Right lobe of liver (tissue), 6 donors: ENCODE measurements at regions not wholly inside any gene's neighbourhood (a gene's known extent, or its start where the extent isn't known, plus 50 kb on each side); places are given as distances from the start of the nearest gene placed in this dataset.

ENCODE experiments used
- ATAC-seq, 4 donors: fragments of 200-7000 bp; cut with Tn5 transposase; one replicate each; pipeline ENCODE4 v1.9.1; 2020; ENCODE audit warnings: mild to moderate bottlenecking in 4 of 4, moderate library complexity in 4 of 4
- DNase-seq, 3 donors: peaks; one replicate each; pipeline ENCODE4 v3.0.0-alpha.2; 2020
- H3K27ac ChIP-seq, 3 donors: fragments of 200-600 bp; one replicate each; pipeline ENCODE4 v1.8.0; 2022
- H3K27me3 ChIP-seq, 2 donors: fragments of 200-600 bp; one replicate each; pipeline ENCODE4 v1.8.0; 2022
- H3K36me3 ChIP-seq, 4 donors: fragments of 200-600 bp; sonication (generic) in 1 of 4; one replicate each; pipeline versions ENCODE4 v1.5.1 to v1.8.0; 2017 to 2022; ENCODE audit warnings: control low read depth in 1 of 4
- H3K4me1 ChIP-seq, 4 donors: fragments of 200-600 bp; sonication (generic) in 1 of 4; one replicate each; pipeline versions ENCODE4 v1.5.1 to v1.8.0; 2017 to 2022; ENCODE audit warnings: control low read depth in 1 of 4
- H3K4me3 ChIP-seq, 3 donors: fragments of 200-600 bp; one replicate each; pipeline ENCODE4 v1.8.0; 2022
- H3K9me3 ChIP-seq, 4 donors: fragments of 200-600 bp; sonication (generic) in 1 of 4; one replicate each; pipeline versions ENCODE4 v1.5.1 to v1.8.0; 2017 to 2022; ENCODE audit warnings: control low read depth in 1 of 4
- POLR2A ChIP-seq: fragments of 450-650 bp; IDR thresholded peaks from one replicate; pipeline ENCODE4 v1.6.1; 2017; ENCODE audit warnings: antibody characterized with exemption, mild to moderate bottlenecking
- WGBS: methylation state at CpG from one replicate; pipeline ENCODE4 v1.1.6; 2018; ENCODE audit warnings: low coverage, low lambda C conversion rate; ENCODE audit not compliant: insufficient coverage; ENCODE audit errors: missing lambda C conversion rate; 5-methylcytosine and 5-hydroxymethylcytosine counted together
- intact Hi-C, 2 donors: fragments of 100-400 bp; cut with DNase I; formaldehyde crosslinking; loops; one replicate each; pipeline versions ENCODE4 v1.11.2 to v1.14.1; 2022
- TF ChIP-seq, protein P1 (sequence below), 4 donors: fragments of 200-600 bp in 3 of 4; fragments of 450-650 bp in 1 of 4; IDR thresholded peaks; one replicate each; pipeline versions ENCODE4 v1.5.1 to v1.8.0; 2016 to 2022; ENCODE audit warnings: antibody characterized with exemption in 4 of 4, mild to moderate bottlenecking in 2 of 4
- donor health status: DM: no; HTN: yes; CAD: no.
- donor health status: DM: no; HTN: no; CAD: no.
- donor health status: DM: no; HTN: no; CAD: no.
- donor health status: DM: no; HTN: yes; CAD: no.
- donor health status: DM: no; HTN: yes; CAD: no.

GRCh38 chr5:97968346-97968745, 785.3 kb upstream of the RIOK2 start:
- H3K9me3 ChIP-seq: no peaks in the 10 kb centered on the region
- H3K4me1 ChIP-seq: no peaks in the 10 kb centered on the region
- no peak for TF ChIP-seq POLR2A
- TF ChIP-seq, protein P1, sequence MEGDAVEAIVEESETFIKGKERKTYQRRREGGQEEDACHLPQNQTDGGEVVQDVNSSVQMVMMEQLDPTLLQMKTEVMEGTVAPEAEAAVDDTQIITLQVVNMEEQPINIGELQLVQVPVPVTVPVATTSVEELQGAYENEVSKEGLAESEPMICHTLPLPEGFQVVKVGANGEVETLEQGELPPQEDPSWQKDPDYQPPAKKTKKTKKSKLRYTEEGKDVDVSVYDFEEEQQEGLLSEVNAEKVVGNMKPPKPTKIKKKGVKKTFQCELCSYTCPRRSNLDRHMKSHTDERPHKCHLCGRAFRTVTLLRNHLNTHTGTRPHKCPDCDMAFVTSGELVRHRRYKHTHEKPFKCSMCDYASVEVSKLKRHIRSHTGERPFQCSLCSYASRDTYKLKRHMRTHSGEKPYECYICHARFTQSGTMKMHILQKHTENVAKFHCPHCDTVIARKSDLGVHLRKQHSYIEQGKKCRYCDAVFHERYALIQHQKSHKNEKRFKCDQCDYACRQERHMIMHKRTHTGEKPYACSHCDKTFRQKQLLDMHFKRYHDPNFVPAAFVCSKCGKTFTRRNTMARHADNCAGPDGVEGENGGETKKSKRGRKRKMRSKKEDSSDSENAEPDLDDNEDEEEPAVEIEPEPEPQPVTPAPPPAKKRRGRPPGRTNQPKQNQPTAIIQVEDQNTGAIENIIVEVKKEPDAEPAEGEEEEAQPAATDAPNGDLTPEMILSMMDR (IDR thresholded peaks at IDR 0.05): no peak
- WGBS: 67% methylated on average over 2 of the region's 2 CpGs
- H3K27ac ChIP-seq: no peak overlapping the region
- DNase-seq: no peak
- intact Hi-C loops: no loop called here
- ATAC-seq: no peak
- no peak overlapping the region for H3K4me3 ChIP-seq
- no peaks in the 10 kb centered on the region for H3K36me3 ChIP-seq
- no peaks in the 10 kb centered on the region for H3K27me3 ChIP-seq

- Histone ChIP-seq H3K9me3 (no peaks in the 10 kb centered on the region), H3K27me3 (no peaks in the 10 kb centered on the region), H3K4me3 (no peak overlapping the region), H3K4me1 (no peaks in the 10 kb centered on the region), H3K27ac (no peak overlapping the region), H3K36me3 (no peaks in the 10 kb centered on the region)
- TF ChIP-seq POLR2A: no peak
- TF ChIP-seq, protein P1 (IDR thresholded peaks at IDR 0.05): no peak
- DNase-seq: no peak
- intact Hi-C loops: no loop called here
- no peak for ATAC-seq
- WGBS: 62% methylated on average over 3 of the region's 3 CpGs
These were observed 793.7 kb upstream of the RGMB start for GRCh38 chr5:97979740-97980139.

DNA sequence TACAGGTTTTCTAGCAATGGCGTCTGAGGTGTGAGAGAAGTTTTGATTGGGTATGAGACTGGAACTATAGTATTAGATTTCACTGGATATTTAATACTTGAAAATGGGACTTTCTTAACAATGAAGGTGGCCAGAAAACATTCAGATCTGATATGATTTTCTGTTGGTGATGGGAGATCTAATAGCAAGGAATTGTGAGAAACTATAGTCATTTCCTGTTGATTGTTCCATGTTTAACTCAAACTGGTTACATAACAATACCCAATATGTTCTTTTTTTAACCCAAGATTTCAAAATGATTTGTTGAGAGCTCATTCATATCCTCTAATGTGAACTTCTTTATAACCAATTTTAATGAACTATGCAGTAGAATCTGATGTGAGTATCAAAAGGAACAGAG, 793.2 kb upstream of the RGMB start:
- H3K27me3 ChIP-seq: no peaks in the 10 kb centered on the region
- H3K4me3 ChIP-seq: no peak overlapping the region
- ATAC-seq: no peak
- H3K9me3 ChIP-seq: no peaks in the 10 kb centered on the region
- WGBS: 57% methylated on average over 1 of the region's 1 CpG
- H3K27ac ChIP-seq: no peak overlapping the region
- no peaks in the 10 kb centered on the region for H3K4me1 ChIP-seq
- no peaks in the 10 kb centered on the region for H3K36me3 ChIP-seq
- no peak for TF ChIP-seq POLR2A
- TF ChIP-seq, protein P1 (IDR thresholded peaks at IDR 0.05): no peak
- DNase-seq: no peak
- intact Hi-C loops: no loop called here

GRCh38 chr5:97986069-97986468, 787.4 kb upstream of the RGMB start:
- Histone ChIP-seq H3K4me1 (no peaks in the 10 kb centered on the region), H3K27me3 (no peaks in the 10 kb centered on the region), H3K27ac (no peak overlapping the region), H3K9me3 (no peaks in the 10 kb centered on the region), H3K36me3 (no peaks in the 10 kb centered on the region), H3K4me3 (no peak overlapping the region)
- ATAC-seq: no peak
- intact Hi-C loops: no loop called here
- TF ChIP-seq POLR2A: no peak
- TF ChIP-seq, protein P1 (IDR thresholded peaks at IDR 0.05): no peak
- 41% methylated on average over 4 of the region's 4 CpGs for WGBS
- no peak for DNase-seq

GRCh38 chr5:97991236-97991635, 782.2 kb upstream of the RGMB start:
- TF ChIP-seq, protein P1 (IDR thresholded peaks at IDR 0.05): no peak
- TF ChIP-seq POLR2A: no peak

More at GRCh38 chr5:97991236-97991635, 782.2 kb upstream of the RGMB start:
- no peaks in the 10 kb centered on the region for H3K27me3 ChIP-seq
- DNase-seq: no peak
- no peak overlapping the region for H3K27ac ChIP-seq
- WGBS: 61% methylated on average over 7 of the region's 7 CpGs
- no peak overlapping the region for H3K4me3 ChIP-seq
- no peaks in the 10 kb centered on the region for H3K36me3 ChIP-seq
- intact Hi-C loops: no loop called here
- ATAC-seq: no peak
- H3K9me3 ChIP-seq: no peaks in the 10 kb centered on the region
- no peaks in the 10 kb centered on the region for H3K4me1 ChIP-seq
